RWPE1 (cell line): ENCODE measurements at regions not wholly inside any gene's neighbourhood (a gene's known extent, or its start where the extent isn't known, plus 50 kb on each side); places are given as distances from the start of the nearest gene placed in this dataset.

ENCODE experiments used
- CTCF ChIA-PET: fragments of 350-600 bp; sonication (Branson Sonifier 250); formaldehyde crosslinking; extraction: SDS; loops from one replicate; lab custom pipeline; 2021; lab: Yijun Ruan, JAX
- POLR2A ChIA-PET: fragments of 400-600 bp; formaldehyde crosslinking; extraction: SDS; loops from one replicate; lab custom pipeline; 2020; ENCODE audit warnings: antibody characterized with exemption; ENCODE audit not compliant: low non-redundant PET; lab: Yijun Ruan, JAX
- DNase-seq: peaks from one replicate; pipeline ENCODE4 v3.0.0; 2012; ENCODE audit warnings: low spot score
- H3K27ac ChIP-seq: fragments of 450-650 bp; 2 replicates; pipeline ENCODE4 v1.5.1; 2017
- CTCF ChIP-seq: fragments of 450-650 bp; conservative IDR thresholded peaks from 2 replicates; pipeline ENCODE4 v1.5.1; 2017; ENCODE audit warnings: low read depth, mild to moderate bottlenecking

GRCh38 chr6:45808042-45808645, 207.5 kb downstream of the CLIC5 start:
- ChIA-PET POLR2A (no interaction called here), CTCF (no interaction called here)
- no peak overlapping the region for H3K27ac ChIP-seq
- no peak for DNase-seq
- TF ChIP-seq CTCF: no peak

GRCh38 chr6:45807311-45808041, 208.2 kb downstream of the CLIC5 start:
- ChIA-PET POLR2A (no interaction called here), CTCF (no interaction called here)
- TF ChIP-seq CTCF: no peak
- no peak for DNase-seq
- no peak overlapping the region for H3K27ac ChIP-seq

GRCh38 chr6:45806172-45806571, 209.5 kb downstream of the CLIC5 start:
- ChIA-PET CTCF (no interaction called here), POLR2A (no interaction called here)
- TF ChIP-seq CTCF: no peak
- DNase-seq: no peak
- H3K27ac ChIP-seq: no peak overlapping the region

GRCh38 chr6:45803071-45803470, 212.6 kb downstream of the CLIC5 start:
- no peak overlapping the region for H3K27ac ChIP-seq
- ChIA-PET POLR2A (no interaction called here), CTCF (no interaction called here)
- DNase-seq: no peak
- no peak for TF ChIP-seq CTCF

- no peak overlapping the region for H3K27ac ChIP-seq
- TF ChIP-seq CTCF: no peak
- CTCF ChIA-PET: no interaction called here
- no peak for DNase-seq
- POLR2A ChIA-PET: no interaction called here
Observed at GRCh38 chr6:45801471-45802289, 214.0 kb downstream of the CLIC5 start.

GRCh38 chr6:45800911-45801310, 214.7 kb downstream of the CLIC5 start:
- H3K27ac ChIP-seq: no peak overlapping the region
- POLR2A ChIA-PET: no interaction called here
- no peak for DNase-seq
- CTCF ChIA-PET: no interaction called here
- TF ChIP-seq CTCF: no peak
